Sciatic nerve (tissue), 2 donors: ENCODE measurements at regions not wholly inside any gene's neighbourhood (a gene's known extent, or its start where the extent isn't known, plus 50 kb on each side); places are given as distances from the start of the nearest gene placed in this dataset.

Source experiments
- ATAC-seq: fragments of 200-7000 bp; cut with Tn5 transposase; one replicate; pipeline ENCODE4 v1.9.1; 2020; ENCODE audit warnings: mild to moderate bottlenecking, moderate library complexity
- DNase-seq: peaks from one replicate; pipeline ENCODE4 v3.0.0-alpha.2; 2020; ENCODE audit warnings: low spot score
- intact Hi-C: fragments of 100-400 bp; cut with DNase I; formaldehyde crosslinking; loops from one replicate; pipeline ENCODE4 v1.14.2; 2022
- donor health status: DM: no; HTN: no; CAD: no.
- donor health status: DM: no; HTN: no; CAD: no.

GRCh38 chr1:233509526-233509925, 104.4 kb upstream of the KCNK1 start:
- intact Hi-C loops = no loop called here
- ATAC-seq = no peak
- DNase-seq = no peak

- ATAC-seq = no peak
- DNase-seq = no peak
- intact Hi-C loops = no loop called here
These were observed 101.4 kb upstream of the KCNK1 start for GRCh38 chr1:233512538-233512937.

- no peak for DNase-seq
- intact Hi-C loops = no loop called here
- no peak for ATAC-seq
These were observed 100.5 kb upstream of the KCNK1 start for GRCh38 chr1:233513431-233513830.

DNA sequence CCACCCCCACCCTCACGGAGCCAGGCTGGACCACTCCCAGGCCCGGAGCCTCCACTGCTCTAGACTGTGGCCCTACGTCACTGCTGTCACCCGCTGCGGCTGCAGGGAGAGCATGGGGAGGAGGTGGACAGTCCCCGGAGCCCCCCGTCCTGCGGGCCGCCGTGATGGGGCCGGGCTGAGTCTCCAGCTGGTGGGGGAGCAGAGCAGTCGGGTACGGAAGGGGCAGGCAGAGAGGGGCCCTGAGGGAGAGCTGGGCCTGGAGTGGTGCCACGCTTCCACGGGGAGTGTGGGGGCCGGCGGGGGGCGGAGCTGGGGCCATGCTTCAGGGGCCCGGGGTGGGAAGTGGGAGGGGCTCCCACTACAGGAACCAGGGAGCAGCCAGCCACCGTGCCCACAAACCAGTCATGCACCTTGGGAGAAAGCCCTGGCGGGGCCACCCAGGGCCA, 98.9 kb upstream of the KCNK1 start:
- ATAC-seq = no peak
- no peak for DNase-seq
- intact Hi-C loops = no loop called here

GRCh38 chr1:233516732-233517131, 97.2 kb upstream of the KCNK1 start:
- no peak for DNase-seq
- intact Hi-C loops = no loop called here
- ATAC-seq = no peak

DNA sequence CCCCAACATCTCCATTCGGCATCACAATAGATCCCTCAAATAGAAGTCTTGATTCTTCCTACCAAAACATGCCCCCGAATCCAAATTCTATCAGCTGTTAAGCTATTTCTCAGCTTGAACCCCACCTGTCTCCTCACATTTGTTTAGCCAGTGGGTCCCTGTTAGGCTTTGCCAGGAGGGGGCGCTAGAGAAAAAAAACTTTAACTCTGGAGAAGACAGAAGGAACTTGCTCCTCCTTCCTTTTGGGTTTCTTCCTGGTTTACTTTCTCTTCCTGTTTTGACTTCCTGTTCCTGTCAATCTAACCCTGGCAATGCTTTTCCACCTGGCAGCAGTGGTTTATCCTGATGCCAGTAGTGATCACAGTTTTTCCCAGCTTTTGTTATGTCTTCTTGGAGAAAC, 95.6 kb upstream of the KCNK1 start:
- no peak for DNase-seq
- intact Hi-C loops = no loop called here
- no peak for ATAC-seq

GRCh38 chr1:233520261-233521191, 93.4 kb upstream of the KCNK1 start:
- intact Hi-C loops = no loop called here
- ATAC-seq (no peak), DNase-seq (no peak)

GRCh38 chr1:233523047-233523446, 90.9 kb upstream of the KCNK1 start:
- intact Hi-C loops = no loop called here
- DNase-seq = no peak
- no peak for ATAC-seq

GRCh38 chr1:233527818-233528217, 86.1 kb upstream of the KCNK1 start:
- no peak for ATAC-seq
- intact Hi-C loops = no loop called here
- DNase-seq = no peak

GRCh38 chr1:233530665-233531386, 83.1 kb upstream of the KCNK1 start:
- ATAC-seq (no peak), DNase-seq (no peak)
- intact Hi-C loops = no loop called here

DNA sequence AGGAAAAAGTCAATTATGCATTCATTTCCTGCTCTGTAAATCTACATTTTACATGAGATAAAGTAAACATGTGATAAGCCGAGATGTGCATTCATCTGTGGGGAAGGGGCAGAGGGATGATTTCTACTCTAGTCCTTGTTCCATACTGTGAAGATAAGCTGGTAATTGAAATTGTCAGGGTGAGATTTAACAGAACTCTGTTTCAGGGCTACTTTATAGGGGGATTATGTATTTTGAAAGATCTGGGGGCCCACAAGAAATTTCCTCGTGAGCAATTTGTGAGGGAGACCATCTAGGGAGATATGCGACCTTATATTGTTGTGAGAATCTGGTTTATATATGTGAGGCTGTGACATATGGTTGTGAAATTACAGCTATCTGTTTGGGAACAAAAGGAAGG, 73.1 kb upstream of the KCNK1 start:
- ATAC-seq (no peak), DNase-seq (no peak)
- intact Hi-C loops = no loop called here

GRCh38 chr1:233543338-233544255, 70.3 kb upstream of the KCNK1 start:
- no peak for DNase-seq
- intact Hi-C loops = no loop called here

DNA sequence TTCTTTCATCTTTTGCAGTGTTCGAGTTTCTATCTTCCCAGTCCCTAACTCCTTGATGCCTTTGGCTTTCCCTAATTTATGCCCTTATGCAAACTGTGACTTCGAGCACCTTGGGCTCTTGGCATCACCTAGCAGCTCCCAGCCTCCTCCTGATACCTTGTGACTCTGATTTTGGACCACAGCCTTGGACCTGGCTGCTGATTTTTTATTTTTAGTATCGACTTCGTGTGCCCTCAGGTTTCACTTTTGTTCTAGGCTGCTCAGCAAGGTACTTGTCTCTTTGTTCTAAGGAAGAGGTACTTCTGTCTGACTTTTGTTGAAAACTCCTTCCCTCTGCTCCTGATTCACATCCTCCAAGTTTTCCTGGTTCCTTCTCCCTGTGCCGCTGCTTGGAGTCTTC, 69.6 kb upstream of the KCNK1 start:
- ATAC-seq (no peak), DNase-seq (no peak)
- intact Hi-C loops = no loop called here

More at GRCh38 chr1:233543338-233544255, 70.3 kb upstream of the KCNK1 start:
- peak; percentile 38 for ATAC-seq

DNA sequence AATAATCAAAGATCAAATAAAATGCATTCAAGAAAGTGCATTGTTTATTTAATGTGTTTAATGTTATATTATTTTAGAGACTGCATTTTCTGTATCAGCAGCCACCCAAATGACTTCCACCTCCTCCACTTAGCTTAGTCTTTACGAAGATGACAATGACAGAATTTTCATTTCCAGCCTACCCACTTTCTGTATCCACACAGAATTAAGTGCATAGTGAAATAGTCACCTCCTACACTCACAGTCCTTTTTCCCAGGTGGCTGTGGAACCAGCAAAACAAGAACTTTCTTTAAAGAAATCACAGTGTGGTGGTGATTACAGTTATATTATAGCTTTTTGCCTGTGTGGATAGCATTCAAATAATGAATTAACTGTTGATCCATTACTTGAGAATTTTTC, 66.2 kb upstream of the KCNK1 start:
- intact Hi-C loops = no loop called here
- DNase-seq (no peak), ATAC-seq (no peak)

- ATAC-seq = no peak
These were observed 64.5 kb upstream of the KCNK1 start for GRCh38 chr1:233549404-233549803.

GRCh38 chr1:233549917-233550316, 64.0 kb upstream of the KCNK1 start:
- ATAC-seq = no peak
- DNase-seq = no peak
- intact Hi-C loops = no loop called here

More at GRCh38 chr1:233549404-233549803, 64.5 kb upstream of the KCNK1 start:
- no peak for DNase-seq
- intact Hi-C loops = no loop called here

DNA sequence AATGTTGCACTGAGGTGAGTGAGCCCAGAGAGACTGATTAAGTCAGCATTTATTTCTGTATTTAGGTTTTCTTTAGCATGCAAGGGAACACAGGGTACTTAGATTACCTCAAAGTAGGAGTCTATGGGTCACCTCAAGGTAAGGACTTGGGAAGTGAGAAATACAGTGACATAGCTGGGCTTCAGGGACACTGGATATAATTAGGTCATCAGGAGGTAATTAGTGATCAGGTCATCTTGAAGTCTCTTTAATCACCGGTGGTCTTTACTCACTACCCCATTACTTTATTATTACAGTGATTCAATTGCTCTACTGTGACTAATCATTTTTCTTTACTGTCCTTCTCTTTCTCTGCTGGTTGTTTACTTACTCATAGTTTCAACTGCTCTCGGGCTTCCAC, 59.9 kb upstream of the KCNK1 start:
- DNase-seq = no peak
- ATAC-seq = no peak
- intact Hi-C loops = no loop called here

DNA sequence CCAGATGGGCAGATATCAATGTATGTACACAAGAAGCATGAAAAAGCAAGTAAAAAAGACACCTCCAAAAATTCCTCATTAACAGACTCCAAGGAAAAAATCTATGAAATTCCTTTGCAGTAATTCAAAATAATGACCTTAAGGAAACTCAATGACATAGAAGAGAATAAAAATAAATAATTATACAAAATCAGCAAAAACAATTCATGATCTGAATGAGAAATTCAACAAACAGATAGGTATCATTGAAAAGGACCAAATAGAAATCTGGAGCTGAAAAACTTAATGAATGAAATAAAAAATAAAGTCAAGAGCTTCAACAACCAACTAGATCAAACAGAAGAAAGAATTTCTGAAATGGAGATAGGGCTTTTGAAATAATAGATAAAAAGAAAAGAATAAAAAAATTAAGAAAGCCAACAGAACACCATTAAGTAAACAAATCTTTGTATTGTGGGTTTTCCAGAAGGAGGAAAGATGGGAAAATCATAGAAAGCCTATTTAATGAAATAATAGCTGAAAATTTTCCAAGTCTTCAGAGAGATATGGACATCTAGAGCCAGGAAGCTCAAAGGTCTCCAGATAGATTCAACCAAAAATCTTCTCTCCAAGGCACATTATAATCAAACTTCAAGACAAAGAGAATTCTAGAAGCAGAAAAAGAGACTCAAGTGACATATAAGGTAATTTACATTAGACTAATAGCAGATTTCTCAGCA, 52.0 kb upstream of the KCNK1 start:
- intact Hi-C loops = no loop called here

More for the DNA sequence above, 52.0 kb upstream of the KCNK1 start:
- DNase-seq (no peak), ATAC-seq (no peak)
